Large intestine (tissue), 3 donors: ENCODE measurements at regions not wholly inside any gene's neighbourhood (a gene's known extent, or its start where the extent isn't known, plus 50 kb on each side); places are given as distances from the start of the nearest gene placed in this dataset.

Source experiments
- DNase-seq, 2 donors: peaks; one replicate each; pipeline versions ENCODE4 v3.0.0 to v3.0.0-alpha.2; 2013
- H3K27ac ChIP-seq: one replicate; pipeline ENCODE4 v1.5.1; 2013; ENCODE audit warnings: low read length
- H3K27me3 ChIP-seq: 2 replicates; pipeline ENCODE4 v1.6.1; 2013; ENCODE audit warnings: low read length; ENCODE audit not compliant: control insufficient read depth, insufficient read depth
- H3K36me3 ChIP-seq: 2 replicates; pipeline ENCODE4 v1.6.1; 2013; ENCODE audit warnings: low read length; ENCODE audit not compliant: control insufficient read depth, insufficient read depth
- H3K4me1 ChIP-seq: one replicate; pipeline ENCODE4 v1.6.1; 2013; ENCODE audit warnings: low read length; ENCODE audit not compliant: control insufficient read depth, insufficient read depth
- H3K4me3 ChIP-seq: one replicate; pipeline ENCODE4 v1.5.1; 2013; ENCODE audit warnings: low read length
- H3K9me3 ChIP-seq: one replicate; pipeline ENCODE4 v1.6.1; 2013; ENCODE audit warnings: mild to moderate bottlenecking, low read depth, low read length, moderate library complexity; ENCODE audit not compliant: control insufficient read depth
- WGBS: methylation state at CpG from one replicate; pipeline ENCODE4 v1.1.5; 2013; ENCODE audit warnings: low lambda C conversion rate; ENCODE audit not compliant: insufficient coverage; 5-methylcytosine and 5-hydroxymethylcytosine counted together

GRCh38 chr12:18923721-18924120, 185.8 kb downstream of the CAPZA3 start:
- Histone ChIP-seq H3K4me1 (peaks cover 8% of the 10 kb centered on the region), H3K27ac (no peak overlapping the region), H3K36me3 (no peaks in the 10 kb centered on the region), H3K4me3 (no peak overlapping the region), H3K27me3 (no peaks in the 10 kb centered on the region), H3K9me3 (no peaks in the 10 kb centered on the region)
- no peak for DNase-seq
- WGBS: no CpG with 5 or more reads among the region's 3 CpGs

DNA sequence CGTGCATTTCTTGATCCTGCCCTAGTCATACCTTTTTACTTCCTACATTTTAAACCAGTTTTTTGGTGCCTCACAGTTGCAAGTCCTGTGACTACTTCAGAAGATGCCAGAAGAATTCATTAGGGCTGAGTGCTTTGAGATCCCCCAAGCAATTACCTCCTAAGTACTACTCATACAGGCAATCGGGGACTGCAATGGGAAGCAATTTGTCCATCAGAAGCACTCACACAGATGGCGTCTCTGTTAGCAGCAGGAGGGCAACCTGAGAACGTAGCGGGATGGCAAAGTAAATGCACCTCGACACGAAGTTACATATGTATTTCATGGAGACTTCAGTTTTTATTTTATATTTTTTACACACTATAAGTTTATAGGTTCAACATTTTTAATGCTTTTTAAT, 188.3 kb downstream of the CAPZA3 start:
- no peak for DNase-seq
- H3K4me3 ChIP-seq: no peak overlapping the region
- 86% methylated on average over 1 of the region's 7 CpGs for WGBS
- no peaks in the 10 kb centered on the region for H3K4me1 ChIP-seq
- H3K9me3 ChIP-seq: no peaks in the 10 kb centered on the region
- no peak overlapping the region for H3K27ac ChIP-seq
- H3K36me3 ChIP-seq: no peaks in the 10 kb centered on the region
- no peaks in the 10 kb centered on the region for H3K27me3 ChIP-seq

DNA sequence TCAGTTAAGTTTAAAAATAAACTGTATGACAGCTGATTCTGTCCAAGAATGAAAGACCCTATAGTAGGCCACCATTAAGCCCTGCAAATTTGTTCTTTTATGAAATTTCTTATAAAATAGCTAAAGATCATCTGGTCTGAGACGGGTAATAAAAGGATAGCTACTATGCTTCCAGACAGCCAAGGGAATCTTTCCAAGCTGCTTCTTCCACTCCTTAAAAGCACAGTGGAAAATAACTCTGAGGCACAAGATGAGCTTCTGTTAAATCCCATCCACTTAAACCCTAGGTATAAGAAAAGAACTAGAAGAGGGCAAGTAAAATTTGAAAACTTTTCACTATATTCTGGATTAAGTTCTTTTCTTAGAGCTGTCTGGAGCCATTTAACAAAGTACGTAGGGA, 194.3 kb downstream of the CAPZA3 start:
- Histone ChIP-seq H3K36me3 (no peaks in the 10 kb centered on the region), H3K27ac (no peak overlapping the region), H3K27me3 (no peaks in the 10 kb centered on the region), H3K4me1 (no peaks in the 10 kb centered on the region), H3K4me3 (no peak overlapping the region), H3K9me3 (peaks cover 2% of the 10 kb centered on the region)
- WGBS: no CpG with 5 or more reads among the region's 2 CpGs
- no peak for DNase-seq

- Histone ChIP-seq H3K27me3 (no peaks in the 10 kb centered on the region), H3K4me1 (no peaks in the 10 kb centered on the region), H3K27ac (no peak overlapping the region), H3K36me3 (no peaks in the 10 kb centered on the region), H3K4me3 (no peak overlapping the region), H3K9me3 (peaks cover 2% of the 10 kb centered on the region)
- no peak for DNase-seq
- WGBS: 100% methylated on average over 1 of the region's 2 CpGs
Measured at GRCh38 chr12:18932715-18933114, 194.8 kb downstream of the CAPZA3 start.

- Histone ChIP-seq H3K4me3 (no peak overlapping the region), H3K9me3 (peaks cover 2% of the 10 kb centered on the region)
- no CpG with 5 or more reads among the region's 1 CpG for WGBS
Measured at GRCh38 chr12:18935371-18935965, 194.1 kb upstream of the PLEKHA5 start.

DNA sequence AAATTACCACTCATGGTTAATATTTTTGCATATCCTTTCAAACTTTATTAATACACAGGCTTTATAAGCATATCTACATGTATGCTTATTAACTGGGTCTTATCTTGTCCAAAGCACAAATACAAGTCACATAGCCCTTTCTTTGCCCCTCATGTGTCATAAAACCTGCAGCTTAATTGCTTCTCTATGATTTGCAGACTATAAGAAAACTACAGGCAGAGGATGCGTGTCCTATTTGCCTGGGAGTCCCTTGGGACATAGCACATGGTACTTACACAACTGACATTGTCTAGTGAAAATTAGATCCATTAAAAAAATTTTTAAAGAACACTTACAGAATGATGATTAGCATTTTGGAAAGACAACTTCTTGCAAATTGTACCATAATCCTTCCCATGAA, 190.5 kb upstream of the PLEKHA5 start:
- Histone ChIP-seq H3K9me3 (peaks cover 2% of the 10 kb centered on the region), H3K4me3 (no peak overlapping the region), H3K4me1 (no peaks in the 10 kb centered on the region), H3K27ac (no peak overlapping the region), H3K36me3 (no peaks in the 10 kb centered on the region), H3K27me3 (no peaks in the 10 kb centered on the region)
- no CpG with 5 or more reads among the region's 1 CpG for whole genome bisulfite sequencing
- no peak for DNase-seq

More at GRCh38 chr12:18935371-18935965, 194.1 kb upstream of the PLEKHA5 start:
- no peak overlapping the region for H3K27ac ChIP-seq
- H3K36me3 ChIP-seq: no peaks in the 10 kb centered on the region
- no peak for DNase-seq
- H3K27me3 ChIP-seq: no peaks in the 10 kb centered on the region
- no peaks in the 10 kb centered on the region for H3K4me1 ChIP-seq

DNA sequence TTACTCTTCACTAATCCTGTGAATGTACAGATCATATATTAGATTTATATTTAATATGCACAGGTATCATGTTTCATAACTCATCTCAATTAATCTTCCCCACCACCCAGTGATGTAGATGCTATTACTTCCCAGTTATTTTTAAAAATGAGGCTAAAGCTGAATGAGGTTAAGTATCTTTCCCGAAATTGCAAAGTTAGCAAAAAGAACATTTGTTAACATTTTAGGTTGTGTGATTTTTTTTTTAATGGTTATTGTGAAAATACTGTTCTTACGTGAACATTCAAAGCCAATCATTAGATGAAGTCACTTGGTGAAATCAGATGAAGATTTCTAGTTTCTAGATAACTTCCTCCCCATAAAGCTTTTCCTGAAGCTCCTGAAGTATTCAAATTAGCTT, 186.9 kb upstream of the PLEKHA5 start:
- Histone ChIP-seq H3K27ac (no peak overlapping the region), H3K9me3 (no peaks in the 10 kb centered on the region), H3K4me3 (no peak overlapping the region), H3K36me3 (no peaks in the 10 kb centered on the region), H3K27me3 (no peaks in the 10 kb centered on the region), H3K4me1 (no peaks in the 10 kb centered on the region)
- no peak for DNase-seq
- 83% methylated on average over 1 of the region's 2 CpGs for WGBS

GRCh38 chr12:18943200-18943599, 186.3 kb upstream of the PLEKHA5 start:
- H3K4me3 ChIP-seq: no peak overlapping the region
- WGBS: no CpG with 5 or more reads among the region's 5 CpGs
- no peaks in the 10 kb centered on the region for H3K9me3 ChIP-seq
- no peak for DNase-seq
- H3K4me1 ChIP-seq: no peaks in the 10 kb centered on the region
- no peaks in the 10 kb centered on the region for H3K36me3 ChIP-seq
- H3K27me3 ChIP-seq: no peaks in the 10 kb centered on the region
- H3K27ac ChIP-seq: no peak overlapping the region

GRCh38 chr12:18946106-18946505, 183.4 kb upstream of the PLEKHA5 start:
- H3K4me1 ChIP-seq: no peaks in the 10 kb centered on the region
- WGBS: 86% methylated on average over 3 of the region's 5 CpGs
- no peaks in the 10 kb centered on the region for H3K27me3 ChIP-seq
- no peak for DNase-seq
- no peaks in the 10 kb centered on the region for H3K36me3 ChIP-seq
- no peaks in the 10 kb centered on the region for H3K9me3 ChIP-seq
- H3K27ac ChIP-seq: no peak overlapping the region
- H3K4me3 ChIP-seq: no peak overlapping the region

GRCh38 chr12:18951218-18951617, 178.3 kb upstream of the PLEKHA5 start:
- Histone ChIP-seq H3K4me1 (no peaks in the 10 kb centered on the region), H3K27me3 (no peaks in the 10 kb centered on the region), H3K27ac (no peak overlapping the region), H3K36me3 (no peaks in the 10 kb centered on the region), H3K9me3 (no peaks in the 10 kb centered on the region), H3K4me3 (no peak overlapping the region)
- no peak for DNase-seq
- no CpG with 5 or more reads among the region's 6 CpGs for WGBS

DNA sequence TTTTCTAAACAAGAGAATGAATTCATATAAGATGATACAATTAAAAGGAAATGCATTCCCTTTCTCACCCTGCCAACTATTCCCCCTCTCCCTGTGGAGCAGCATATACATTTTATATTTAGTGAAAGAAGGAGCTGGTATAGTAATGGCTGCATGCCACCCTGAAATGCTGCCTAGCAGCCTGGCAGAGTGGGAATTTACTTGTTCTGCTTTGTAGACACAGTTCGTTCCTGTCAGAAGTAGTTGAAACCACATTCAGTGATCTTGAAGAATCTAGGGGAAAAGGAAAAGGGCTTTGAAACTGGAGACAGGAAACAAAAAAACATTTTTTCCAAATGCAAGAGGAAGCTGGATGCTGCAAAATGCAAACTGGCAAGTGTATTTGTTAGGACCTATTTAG, 176.0 kb upstream of the PLEKHA5 start:
- Histone ChIP-seq H3K36me3 (no peaks in the 10 kb centered on the region), H3K4me3 (no peak overlapping the region), H3K4me1 (no peaks in the 10 kb centered on the region), H3K27me3 (no peaks in the 10 kb centered on the region), H3K27ac (no peak overlapping the region), H3K9me3 (no peaks in the 10 kb centered on the region)
- DNase-seq: no peak
- no CpG with 5 or more reads among the region's 1 CpG for WGBS
